Panc1 (cell line): ENCODE measurements at regions not wholly inside any gene's neighbourhood (a gene's known extent, or its start where the extent isn't known, plus 50 kb on each side); places are given as distances from the start of the nearest gene placed in this dataset.

Source experiments
- ATAC-seq: fragments of 200-7000 bp; cut with Tn5 transposase; 2 replicates; pipeline ENCODE4 v1.9.1; 2020; ENCODE audit warnings: mild to moderate bottlenecking, moderate library complexity
- BruUV-seq: library from RNA; stranded (reverse); fragments of 400-500 nt; replicated peaks from 2 replicates; lab custom pipeline; 2021; lab: Mats Ljungman, UMichigan
- CTCF ChIA-PET: fragments of 300-600 bp; sonication (Branson Sonifier 250); formaldehyde crosslinking; loops from one replicate; lab custom pipeline; 2022; ENCODE audit warnings: antibody characterized with exemption; lab: Charles Lee
- POLR2A ChIA-PET: fragments of 300-600 bp; sonication (Branson Sonifier 250); formaldehyde crosslinking; loops from one replicate; lab custom pipeline; 2022; ENCODE audit warnings: antibody characterized with exemption; lab: Charles Lee
- DNase-seq: peaks from one replicate; pipeline ENCODE4 v3.0.0-alpha.2; 2010; ENCODE audit warnings: low read depth, low spot score
- H3K27ac ChIP-seq: 2 replicates; pipeline ENCODE4 v1.5.1; 2011; ENCODE audit warnings: mild to moderate bottlenecking, low read length, inconsistent platforms
- H3K27me3 ChIP-seq: fragments of 200-500 bp; sonication (Bioruptor generic); 2 replicates; pipeline ENCODE4 v1.6.0; 2014; ENCODE audit warnings: low read length, inconsistent platforms; ENCODE audit not compliant: control insufficient read depth, insufficient read depth
- H3K36me3 ChIP-seq: fragments of 200-500 bp; sonication (Bioruptor generic); 2 replicates; pipeline ENCODE4 v1.5.1; 2014; ENCODE audit warnings: inconsistent platforms, mild to moderate bottlenecking, low read length, moderate library complexity; ENCODE audit not compliant: control insufficient read depth, insufficient read depth
- H3K4me1 ChIP-seq: 2 replicates; pipeline ENCODE4 v1.5.1; 2011; ENCODE audit warnings: inconsistent platforms, mild to moderate bottlenecking, low read length, moderate library complexity; ENCODE audit not compliant: control insufficient read depth, insufficient read depth
- H3K4me3 ChIP-seq, 2 experiments: 2 replicates each; pipeline ENCODE4 v1.5.1; 2011 to 2012; ENCODE audit warnings: low read depth in 2 of 2, low read length in 2 of 2, mild to moderate bottlenecking in 2 of 2, inconsistent platforms in 1 of 2, moderate library complexity in 1 of 2
- H3K9me3 ChIP-seq: fragments of 200-500 bp; sonication (Bioruptor generic); 2 replicates; pipeline ENCODE4 v1.5.1; 2014; ENCODE audit warnings: low read depth, mild to moderate bottlenecking, inconsistent platforms, low read length, moderate library complexity; ENCODE audit not compliant: control insufficient read depth, insufficient read depth
- CTCF ChIP-seq: fragments of 450-650 bp; IDR thresholded peaks from 2 replicates; pipeline ENCODE4 v1.5.1; 2017; ENCODE audit warnings: mild to moderate bottlenecking
- POLR2AphosphoS5 ChIP-seq: IDR thresholded peaks from 2 replicates; pipeline ENCODE4 v1.6.1; 2012; ENCODE audit warnings: mild to moderate bottlenecking, low read depth, low read length, moderate library complexity
- REST ChIP-seq, 2 experiments: IDR thresholded peaks; 2 replicates each; pipeline ENCODE4 v1.6.1; 2011 to 2012; ENCODE audit warnings: low read depth in 2 of 2, control low read depth in 1 of 2, low read length in 1 of 2, mild to moderate bottlenecking in 1 of 2, moderate library complexity in 1 of 2; ENCODE audit not compliant: insufficient read depth in 1 of 2
- SIN3A ChIP-seq: IDR thresholded peaks from 2 replicates; pipeline ENCODE4 v1.6.1; 2012; ENCODE audit warnings: low read depth, mild to moderate bottlenecking, low read length, moderate library complexity, borderline replicate concordance; ENCODE audit not compliant: insufficient read depth
- TCF7L2 ChIP-seq: IDR thresholded peaks from 2 replicates; pipeline ENCODE4 v1.6.1; 2011; ENCODE audit warnings: mild to moderate bottlenecking, low read depth, low read length, inconsistent platforms
- in situ Hi-C: cut with HindIII; loops from 2 replicates; pipeline ENCODE4 v1.10.0; 2016; ENCODE audit warnings: low sequenced_read_pairs, low pct_unique_long_range_greater_than_20kb
- intact Hi-C: fragments of 100-400 bp; cut with micrococcal nuclease; formaldehyde crosslinking; loops from one replicate; pipeline ENCODE4 v1.10.0; 2022; ENCODE audit not compliant: unreplicated experiment

DNA sequence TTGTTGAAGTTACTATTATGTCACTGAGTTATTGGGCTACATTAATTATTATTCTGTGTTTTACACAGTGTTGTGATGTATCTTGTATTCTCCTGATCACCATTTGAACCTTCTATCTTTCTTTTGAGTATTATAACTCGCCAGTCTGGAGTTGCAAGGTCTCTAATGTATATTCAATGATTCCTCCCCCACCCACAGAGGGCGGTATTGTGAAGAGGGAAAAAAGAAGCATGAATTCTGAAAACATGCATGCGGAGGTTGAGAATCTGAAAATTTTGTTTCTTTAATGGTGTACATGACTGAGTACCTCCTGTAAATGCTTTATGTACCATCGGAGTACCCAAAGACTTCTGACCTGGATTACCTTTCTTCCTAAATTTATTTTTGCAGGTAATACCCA lies 266.6 kb downstream of the NR4A2 start:
- no TSS peak for BruUV-seq
- Histone ChIP-seq H3K27me3 (no peaks in the 10 kb centered on the region), H3K36me3 (no peaks in the 10 kb centered on the region), H3K27ac (no peak overlapping the region), H3K4me1 (no peaks in the 10 kb centered on the region), H3K4me3 (no peak overlapping the region), H3K9me3 (no peaks in the 10 kb centered on the region)
- DNase-seq, result no peak
- TF ChIP-seq CTCF, result no peak; the same call in 1 of the 2 replicates
- no peak for TF ChIP-seq REST (IDR thresholded peaks at IDR 0.05; ENCODE audit: insufficient read depth in 1 of 2, low read depth in 2 of 2, low read length in 1 of 2)
- no peak for TF ChIP-seq POLR2AphosphoS5
- TF ChIP-seq SIN3A, result no peak
- TF ChIP-seq TCF7L2, result no peak
- ChIA-PET CTCF (no interaction called here), POLR2A (no interaction called here)
- intact Hi-C loops, result no loop called here
- in situ Hi-C loops, result no loop called here
- ATAC-seq, result no peak

DNA sequence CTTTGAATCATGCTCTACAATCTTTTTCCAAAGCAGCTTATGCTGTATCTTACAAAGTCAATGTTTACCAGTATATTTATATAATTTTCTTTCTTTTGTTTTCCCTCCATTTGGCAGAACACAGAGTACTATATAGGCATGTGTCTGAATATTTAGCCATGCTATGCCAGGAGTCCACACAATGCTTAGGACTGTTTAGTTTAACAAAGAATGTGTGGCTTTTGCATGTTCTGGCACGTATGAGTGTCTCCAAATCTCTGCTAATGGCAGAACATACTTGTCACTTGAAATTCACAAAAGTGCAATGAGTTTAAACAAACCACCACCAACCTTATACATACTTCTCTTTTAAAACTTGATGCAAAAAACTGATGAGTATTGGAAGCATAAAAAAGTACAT lies 268.0 kb downstream of the NR4A2 start:
- no TSS peak for BruUV-seq
- Histone ChIP-seq H3K36me3 (no peaks in the 10 kb centered on the region), H3K4me1 (no peaks in the 10 kb centered on the region), H3K4me3 (no peak overlapping the region), H3K27ac (no peak overlapping the region), H3K27me3 (no peaks in the 10 kb centered on the region), H3K9me3 (no peaks in the 10 kb centered on the region)
- TF ChIP-seq SIN3A (no peak), POLR2AphosphoS5 (no peak), TCF7L2 (no peak), CTCF (no peak), REST (IDR thresholded peaks at IDR 0.05; ENCODE audit: insufficient read depth in 1 of 2, low read depth in 2 of 2, low read length in 1 of 2) (no peak)
- no peak for DNase-seq
- intact Hi-C loops, result no loop called here
- ChIA-PET CTCF (interaction anchor here (0.6 kb wide), 1 partner anchor 1056 kb away, joined by 3 read pairs; no protein-coding TSS in a partner anchor), POLR2A (no interaction called here)
- no peak for ATAC-seq
- in situ Hi-C loops, result no loop called here
